Uterus (tissue), 2 donors: ENCODE measurements at regions not wholly inside any gene's neighbourhood (a gene's known extent, or its start where the extent isn't known, plus 50 kb on each side); places are given as distances from the start of the nearest gene placed in this dataset.

Experiments
- POLR2A ChIP-seq, 2 donors: fragments of 450-650 bp; IDR thresholded peaks; one replicate each; pipeline ENCODE4 v1.6.1; 2016; ENCODE audit warnings: antibody characterized with exemption in 2 of 2, mild to moderate bottlenecking in 1 of 2, moderate library complexity in 1 of 2
- TF ChIP-seq, protein P1 (sequence below), 4 experiments: fragments of 200-600 bp in 2 of 4; fragments of 450-650 bp in 2 of 4; sonication (generic) in 2 of 4; IDR thresholded peaks; one replicate each; pipeline ENCODE4 v1.5.1; 2016 to 2019; ENCODE audit warnings: antibody characterized with exemption in 4 of 4, mild to moderate bottlenecking in 2 of 4, moderate library complexity in 1 of 4

- TF ChIP-seq, protein P1, sequence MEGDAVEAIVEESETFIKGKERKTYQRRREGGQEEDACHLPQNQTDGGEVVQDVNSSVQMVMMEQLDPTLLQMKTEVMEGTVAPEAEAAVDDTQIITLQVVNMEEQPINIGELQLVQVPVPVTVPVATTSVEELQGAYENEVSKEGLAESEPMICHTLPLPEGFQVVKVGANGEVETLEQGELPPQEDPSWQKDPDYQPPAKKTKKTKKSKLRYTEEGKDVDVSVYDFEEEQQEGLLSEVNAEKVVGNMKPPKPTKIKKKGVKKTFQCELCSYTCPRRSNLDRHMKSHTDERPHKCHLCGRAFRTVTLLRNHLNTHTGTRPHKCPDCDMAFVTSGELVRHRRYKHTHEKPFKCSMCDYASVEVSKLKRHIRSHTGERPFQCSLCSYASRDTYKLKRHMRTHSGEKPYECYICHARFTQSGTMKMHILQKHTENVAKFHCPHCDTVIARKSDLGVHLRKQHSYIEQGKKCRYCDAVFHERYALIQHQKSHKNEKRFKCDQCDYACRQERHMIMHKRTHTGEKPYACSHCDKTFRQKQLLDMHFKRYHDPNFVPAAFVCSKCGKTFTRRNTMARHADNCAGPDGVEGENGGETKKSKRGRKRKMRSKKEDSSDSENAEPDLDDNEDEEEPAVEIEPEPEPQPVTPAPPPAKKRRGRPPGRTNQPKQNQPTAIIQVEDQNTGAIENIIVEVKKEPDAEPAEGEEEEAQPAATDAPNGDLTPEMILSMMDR (IDR thresholded peaks at IDR 0.05), result no peak
- no peak for TF ChIP-seq POLR2A (IDR thresholded peaks at IDR 0.05)
These were observed 242.1 kb downstream of the MAFB start for GRCh38 chr20:40446888-40447287.
